Parathyroid adenoma (tissue), 2 donors: ENCODE measurements at regions not wholly inside any gene's neighbourhood (a gene's known extent, or its start where the extent isn't known, plus 50 kb on each side); places are given as distances from the start of the nearest gene placed in this dataset.

Experiments
- H2AFZ ChIP-seq: fragments of 300-600 bp; sonication (generic); one replicate; pipeline ENCODE4 v1.7.0; 2017; ENCODE audit warnings: antibody characterized with exemption, mild to moderate bottlenecking
- H3K27ac ChIP-seq: fragments of 300-600 bp; sonication (generic); one replicate; pipeline ENCODE4 v1.7.0; 2017
- H3K27me3 ChIP-seq: fragments of 300-600 bp; sonication (generic); one replicate; pipeline ENCODE4 v1.7.0; 2017; ENCODE audit warnings: low read length; ENCODE audit not compliant: control insufficient read depth, insufficient read depth
- H3K36me3 ChIP-seq: fragments of 300-600 bp; sonication (generic); one replicate; pipeline ENCODE4 v1.7.0; 2017; ENCODE audit warnings: low read length; ENCODE audit not compliant: control insufficient read depth, insufficient read depth
- H3K4me1 ChIP-seq: fragments of 300-600 bp; sonication (generic); one replicate; pipeline ENCODE4 v1.7.0; 2017; ENCODE audit warnings: control low read depth
- H3K4me2 ChIP-seq: fragments of 300-600 bp; sonication (generic); one replicate; pipeline ENCODE4 v1.7.0; 2017; ENCODE audit warnings: low read length
- H3K4me3 ChIP-seq: fragments of 300-600 bp; sonication (generic); one replicate; pipeline ENCODE4 v1.7.0; 2017; ENCODE audit warnings: low read depth, low read length
- H3K79me2 ChIP-seq: fragments of 300-600 bp; sonication (generic); one replicate; pipeline ENCODE4 v1.7.0; 2017; ENCODE audit warnings: control low read depth
- H3K9ac ChIP-seq: fragments of 300-600 bp; sonication (generic); one replicate; pipeline ENCODE4 v1.7.0; 2017; ENCODE audit warnings: mild to moderate bottlenecking
- H3K9me3 ChIP-seq: fragments of 300-600 bp; sonication (generic); one replicate; pipeline ENCODE4 v1.7.0; 2017; ENCODE audit warnings: low read length; ENCODE audit not compliant: control insufficient read depth
- TF ChIP-seq, protein P1 (sequence below): fragments of 300-600 bp; sonication (generic); IDR thresholded peaks from one replicate; pipeline ENCODE4 v1.7.0; 2017; ENCODE audit warnings: antibody characterized with exemption, mild to moderate bottlenecking
- donor health status: primary hyperparathyroidism.

- no peak overlapping the region for H3K9ac ChIP-seq
- no peak overlapping the region for H3K27ac ChIP-seq
- no peak overlapping the region for H2AFZ ChIP-seq
- no peaks in the 10 kb centered on the region for H3K9me3 ChIP-seq
- H3K4me3 ChIP-seq = no peak overlapping the region
- no peaks in the 10 kb centered on the region for H3K79me2 ChIP-seq
- no peak overlapping the region for H3K4me2 ChIP-seq
- H3K36me3 ChIP-seq = no peaks in the 10 kb centered on the region
- no peaks in the 10 kb centered on the region for H3K27me3 ChIP-seq
- TF ChIP-seq, protein P1, sequence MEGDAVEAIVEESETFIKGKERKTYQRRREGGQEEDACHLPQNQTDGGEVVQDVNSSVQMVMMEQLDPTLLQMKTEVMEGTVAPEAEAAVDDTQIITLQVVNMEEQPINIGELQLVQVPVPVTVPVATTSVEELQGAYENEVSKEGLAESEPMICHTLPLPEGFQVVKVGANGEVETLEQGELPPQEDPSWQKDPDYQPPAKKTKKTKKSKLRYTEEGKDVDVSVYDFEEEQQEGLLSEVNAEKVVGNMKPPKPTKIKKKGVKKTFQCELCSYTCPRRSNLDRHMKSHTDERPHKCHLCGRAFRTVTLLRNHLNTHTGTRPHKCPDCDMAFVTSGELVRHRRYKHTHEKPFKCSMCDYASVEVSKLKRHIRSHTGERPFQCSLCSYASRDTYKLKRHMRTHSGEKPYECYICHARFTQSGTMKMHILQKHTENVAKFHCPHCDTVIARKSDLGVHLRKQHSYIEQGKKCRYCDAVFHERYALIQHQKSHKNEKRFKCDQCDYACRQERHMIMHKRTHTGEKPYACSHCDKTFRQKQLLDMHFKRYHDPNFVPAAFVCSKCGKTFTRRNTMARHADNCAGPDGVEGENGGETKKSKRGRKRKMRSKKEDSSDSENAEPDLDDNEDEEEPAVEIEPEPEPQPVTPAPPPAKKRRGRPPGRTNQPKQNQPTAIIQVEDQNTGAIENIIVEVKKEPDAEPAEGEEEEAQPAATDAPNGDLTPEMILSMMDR = no peak
- H3K4me1 ChIP-seq = no peaks in the 10 kb centered on the region
Measured at GRCh38 chr6:169162752-169163407, 90.8 kb downstream of the THBS2 start.

DNA sequence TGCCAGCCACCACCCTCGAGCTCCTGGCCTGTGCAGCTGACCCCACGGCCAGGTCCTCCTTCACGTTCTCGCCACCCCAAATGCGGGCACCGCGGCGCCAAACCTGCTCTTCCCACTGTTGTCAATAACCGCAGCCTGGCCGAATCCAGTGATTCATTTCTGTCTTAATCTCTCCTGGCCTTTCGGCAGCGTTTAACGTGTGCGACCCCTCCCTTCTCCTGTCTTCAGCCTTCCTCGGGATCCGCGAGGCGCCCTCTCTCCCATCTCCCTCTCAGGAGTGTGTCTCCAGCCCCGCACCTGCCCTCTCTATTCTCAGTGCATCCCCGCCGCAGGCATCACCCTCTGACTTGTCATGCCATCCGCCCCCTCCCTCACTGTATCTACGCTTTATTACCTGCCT, 91.4 kb downstream of the THBS2 start:
- Histone ChIP-seq H3K4me1 (no peaks in the 10 kb centered on the region), H2AFZ (no peak overlapping the region), H3K27ac (no peak overlapping the region), H3K9ac (no peak overlapping the region), H3K4me3 (no peak overlapping the region), H3K79me2 (no peaks in the 10 kb centered on the region), H3K4me2 (no peak overlapping the region), H3K27me3 (no peaks in the 10 kb centered on the region), H3K36me3 (no peaks in the 10 kb centered on the region), H3K9me3 (no peaks in the 10 kb centered on the region)
- TF ChIP-seq, protein P1 = no peak

DNA sequence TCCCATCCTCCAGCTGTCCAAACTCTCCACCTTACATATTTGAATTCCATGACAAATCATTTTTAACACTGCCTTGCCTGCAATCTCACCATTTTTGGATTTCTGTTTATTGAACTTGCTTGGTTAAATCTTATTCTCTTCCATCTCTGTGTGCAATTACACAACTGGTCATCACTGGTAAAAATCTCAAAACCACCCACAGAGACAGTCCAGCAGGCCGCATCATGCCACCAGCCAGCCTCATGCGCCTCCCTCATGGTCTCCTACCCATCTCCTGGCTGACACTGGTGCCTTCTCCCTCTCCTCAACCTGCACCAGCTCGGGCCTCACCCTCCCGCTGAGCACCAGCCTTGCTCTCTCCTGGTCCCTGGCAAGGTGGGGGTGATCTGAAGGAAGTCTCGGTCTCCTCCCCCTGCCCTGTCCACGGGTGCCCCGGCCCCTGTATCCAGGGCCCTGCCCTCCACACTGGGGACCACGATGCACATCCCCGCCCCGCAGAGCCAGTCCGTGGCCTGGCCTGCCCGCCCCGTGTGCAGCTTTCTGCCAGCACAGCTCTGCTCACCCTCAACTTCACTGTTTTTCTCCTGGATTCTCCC, 92.0 kb downstream of the THBS2 start:
- TF ChIP-seq, protein P1 = no peak

GRCh38 chr6:169160855-169161560, 92.6 kb downstream of the THBS2 start:
- TF ChIP-seq, protein P1 = no peak
- H3K4me1 ChIP-seq = no peaks in the 10 kb centered on the region
- H3K27ac ChIP-seq = no peak overlapping the region
- H2AFZ ChIP-seq = no peak overlapping the region
- H3K4me2 ChIP-seq = no peak overlapping the region
- no peaks in the 10 kb centered on the region for H3K79me2 ChIP-seq
- no peak overlapping the region for H3K9ac ChIP-seq
- no peaks in the 10 kb centered on the region for H3K27me3 ChIP-seq
- H3K9me3 ChIP-seq = no peaks in the 10 kb centered on the region
- H3K36me3 ChIP-seq = no peaks in the 10 kb centered on the region
- H3K4me3 ChIP-seq = no peak overlapping the region

More for the DNA sequence above, 92.0 kb downstream of the THBS2 start:
- H3K9me3 ChIP-seq = no peaks in the 10 kb centered on the region
- H3K27me3 ChIP-seq = no peaks in the 10 kb centered on the region
- H3K27ac ChIP-seq = no peak overlapping the region
- no peak overlapping the region for H3K4me2 ChIP-seq
- H2AFZ ChIP-seq = no peak overlapping the region
- no peaks in the 10 kb centered on the region for H3K4me1 ChIP-seq
- no peak overlapping the region for H3K9ac ChIP-seq
- H3K36me3 ChIP-seq = no peaks in the 10 kb centered on the region
- no peaks in the 10 kb centered on the region for H3K79me2 ChIP-seq
- no peak overlapping the region for H3K4me3 ChIP-seq
